ENCODE measurements at regions not wholly inside any gene's neighbourhood (a gene's known extent, or its start where the extent isn't known, plus 50 kb on each side); places are given as distances from the start of the nearest gene placed in this dataset.

DNA sequence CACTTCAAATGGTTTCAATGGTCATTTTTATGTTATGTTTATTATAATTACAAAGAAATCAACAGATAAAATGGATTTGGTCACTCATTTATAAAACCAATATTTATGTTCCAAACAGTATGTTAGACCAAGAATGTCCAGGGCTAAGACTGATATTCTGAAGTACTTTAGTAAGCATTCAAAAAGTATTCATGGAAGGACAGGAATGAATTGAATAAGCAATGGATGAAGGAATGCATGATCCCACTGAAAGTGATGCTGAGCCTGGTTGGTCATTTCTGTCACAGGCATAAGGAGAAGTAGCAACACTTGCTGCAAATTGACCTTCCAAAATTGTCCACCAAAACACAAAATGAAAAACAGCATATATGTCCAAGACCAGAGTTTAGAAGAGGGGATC, 189.0 kb upstream of the CELF2 start:
- H3K27ac ChIP-seq: no peak overlapping the region
- intact Hi-C loops (cut with DNase I): no loop called here

DNA sequence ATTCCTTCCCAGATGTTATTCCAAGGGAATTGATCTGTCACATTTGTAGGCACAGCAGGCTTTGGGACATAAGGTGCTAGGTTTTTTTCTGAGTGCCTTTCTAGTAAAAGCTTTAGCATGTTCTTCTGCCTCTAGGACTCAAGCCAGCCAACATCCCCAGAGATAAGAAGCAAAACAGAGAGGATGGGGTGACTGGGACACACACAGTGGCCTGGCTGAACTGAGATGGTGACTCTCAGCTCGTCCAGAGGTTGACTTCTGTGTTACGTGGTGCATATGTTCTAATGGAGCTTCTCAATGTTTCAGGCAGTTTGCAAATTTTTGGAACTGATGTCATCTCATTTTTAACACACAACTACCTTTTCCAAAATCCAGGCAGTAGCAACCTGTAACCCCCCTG, 188.1 kb upstream of the CELF2 start:
- Histone ChIP-seq H3K27ac (no peak overlapping the region), H3K36me3 (no peaks in the 10 kb centered on the region), H3K4me3 (no peak overlapping the region), H3K9me3 (no peaks in the 10 kb centered on the region), H3K4me1 (replicated peaks) (no peaks in the 10 kb centered on the region), H3K27me3 (replicated peaks; ENCODE audit: insufficient read depth) (no peaks in the 10 kb centered on the region)
- no peak for DNase-seq (ENCODE audit: low spot score)
- intact Hi-C loops (cut with DNase I): no loop called here
- WGBS: 71% methylated on average over 2 of the region's 2 CpGs
- no peak for TF ChIP-seq POLR2A (IDR thresholded peaks at IDR 0.05)
- no peak for TF ChIP-seq POLR2AphosphoS5 (IDR thresholded peaks at IDR 0.05)
- TF ChIP-seq, protein P1, sequence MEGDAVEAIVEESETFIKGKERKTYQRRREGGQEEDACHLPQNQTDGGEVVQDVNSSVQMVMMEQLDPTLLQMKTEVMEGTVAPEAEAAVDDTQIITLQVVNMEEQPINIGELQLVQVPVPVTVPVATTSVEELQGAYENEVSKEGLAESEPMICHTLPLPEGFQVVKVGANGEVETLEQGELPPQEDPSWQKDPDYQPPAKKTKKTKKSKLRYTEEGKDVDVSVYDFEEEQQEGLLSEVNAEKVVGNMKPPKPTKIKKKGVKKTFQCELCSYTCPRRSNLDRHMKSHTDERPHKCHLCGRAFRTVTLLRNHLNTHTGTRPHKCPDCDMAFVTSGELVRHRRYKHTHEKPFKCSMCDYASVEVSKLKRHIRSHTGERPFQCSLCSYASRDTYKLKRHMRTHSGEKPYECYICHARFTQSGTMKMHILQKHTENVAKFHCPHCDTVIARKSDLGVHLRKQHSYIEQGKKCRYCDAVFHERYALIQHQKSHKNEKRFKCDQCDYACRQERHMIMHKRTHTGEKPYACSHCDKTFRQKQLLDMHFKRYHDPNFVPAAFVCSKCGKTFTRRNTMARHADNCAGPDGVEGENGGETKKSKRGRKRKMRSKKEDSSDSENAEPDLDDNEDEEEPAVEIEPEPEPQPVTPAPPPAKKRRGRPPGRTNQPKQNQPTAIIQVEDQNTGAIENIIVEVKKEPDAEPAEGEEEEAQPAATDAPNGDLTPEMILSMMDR (IDR thresholded peaks at IDR 0.05): no peak

More for the DNA sequence above, 189.0 kb upstream of the CELF2 start:
- Histone ChIP-seq H3K9me3 (no peaks in the 10 kb centered on the region), H3K36me3 (no peaks in the 10 kb centered on the region), H3K4me3 (no peak overlapping the region), H3K4me1 (replicated peaks) (no peaks in the 10 kb centered on the region), H3K27me3 (replicated peaks; ENCODE audit: insufficient read depth) (no peaks in the 10 kb centered on the region)
- DNase-seq (ENCODE audit: low spot score): no peak
- TF ChIP-seq POLR2A (IDR thresholded peaks at IDR 0.05) (no peak), POLR2AphosphoS5 (IDR thresholded peaks at IDR 0.05) (no peak)
- TF ChIP-seq, protein P1 (IDR thresholded peaks at IDR 0.05): no peak

DNA sequence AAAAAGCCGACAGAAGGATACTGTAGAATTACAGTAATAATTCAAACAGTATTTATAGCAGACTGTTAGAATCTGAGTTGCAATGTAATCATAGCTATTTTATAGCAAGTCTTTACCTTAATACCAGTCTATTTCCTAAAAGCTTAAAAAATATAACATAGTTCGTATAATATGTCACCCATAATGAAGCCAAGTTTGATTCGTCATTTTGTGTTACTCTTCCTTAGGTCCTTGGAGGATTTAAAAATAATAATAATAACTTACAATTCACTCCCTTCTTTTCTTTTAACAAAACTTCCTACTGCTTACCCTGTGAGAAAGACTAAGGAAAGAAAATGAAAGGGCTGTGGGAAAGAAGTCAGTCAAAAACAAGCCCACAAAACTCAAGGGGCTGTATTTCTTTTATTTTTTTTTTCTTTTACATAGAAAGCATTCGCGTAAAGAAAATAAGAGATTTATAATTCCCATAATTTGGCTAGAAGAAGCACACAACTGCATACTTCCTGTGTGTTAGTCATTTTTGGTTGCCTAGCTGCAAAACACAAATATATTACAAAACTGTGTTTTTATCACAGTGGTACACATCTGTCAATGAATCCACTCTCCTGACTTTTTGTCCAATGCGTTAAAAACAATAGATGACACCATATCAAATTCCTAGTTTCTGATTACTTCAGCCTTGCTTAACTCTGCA, 187.2 kb upstream of the CELF2 start:
- Histone ChIP-seq H3K4me3 (no peak overlapping the region), H3K9me3 (no peaks in the 10 kb centered on the region), H3K4me1 (replicated peaks) (no peaks in the 10 kb centered on the region), H3K27ac (no peak overlapping the region), H3K27me3 (replicated peaks; ENCODE audit: insufficient read depth) (no peaks in the 10 kb centered on the region), H3K36me3 (no peaks in the 10 kb centered on the region)
- TF ChIP-seq POLR2A (IDR thresholded peaks at IDR 0.05) (no peak), POLR2AphosphoS5 (IDR thresholded peaks at IDR 0.05) (no peak)
- TF ChIP-seq, protein P1 (IDR thresholded peaks at IDR 0.05): no peak
- intact Hi-C loops (cut with DNase I): no loop called here
- DNase-seq (ENCODE audit: low spot score): no peak
- WGBS: 63% methylated on average over 6 of the region's 6 CpGs

DNA sequence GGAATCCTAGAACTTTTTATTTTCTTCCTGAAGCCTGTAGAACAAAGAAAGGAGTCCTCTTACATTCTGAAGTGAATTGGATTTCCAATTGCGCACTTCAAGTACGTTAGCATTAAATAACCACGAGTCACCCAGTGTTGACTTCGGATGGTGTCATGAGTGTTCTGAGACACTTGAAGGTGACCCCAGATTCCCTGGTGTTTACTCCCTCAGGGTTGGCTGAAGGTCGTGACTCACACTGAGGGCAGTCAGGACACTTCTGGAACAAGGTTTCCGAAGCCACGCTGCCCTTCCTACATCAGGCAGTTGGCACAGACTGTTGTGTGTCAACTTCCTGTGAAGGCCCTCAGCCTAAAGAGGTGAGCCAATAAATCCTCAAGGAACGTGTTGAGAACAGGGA, 186.6 kb upstream of the CELF2 start:
- WGBS: 83% methylated on average over 8 of the region's 8 CpGs
- TF ChIP-seq POLR2A (IDR thresholded peaks at IDR 0.05): no peak
- no peak for TF ChIP-seq POLR2AphosphoS5 (IDR thresholded peaks at IDR 0.05)
- TF ChIP-seq, protein P1 (IDR thresholded peaks at IDR 0.05): no peak
- Histone ChIP-seq H3K4me1 (replicated peaks) (no peaks in the 10 kb centered on the region), H3K9me3 (no peaks in the 10 kb centered on the region), H3K36me3 (no peaks in the 10 kb centered on the region), H3K4me3 (no peak overlapping the region), H3K27me3 (replicated peaks; ENCODE audit: insufficient read depth) (no peaks in the 10 kb centered on the region), H3K27ac (no peak overlapping the region)
- intact Hi-C loops (cut with DNase I): no loop called here
- DNase-seq (ENCODE audit: low spot score): no peak

DNA sequence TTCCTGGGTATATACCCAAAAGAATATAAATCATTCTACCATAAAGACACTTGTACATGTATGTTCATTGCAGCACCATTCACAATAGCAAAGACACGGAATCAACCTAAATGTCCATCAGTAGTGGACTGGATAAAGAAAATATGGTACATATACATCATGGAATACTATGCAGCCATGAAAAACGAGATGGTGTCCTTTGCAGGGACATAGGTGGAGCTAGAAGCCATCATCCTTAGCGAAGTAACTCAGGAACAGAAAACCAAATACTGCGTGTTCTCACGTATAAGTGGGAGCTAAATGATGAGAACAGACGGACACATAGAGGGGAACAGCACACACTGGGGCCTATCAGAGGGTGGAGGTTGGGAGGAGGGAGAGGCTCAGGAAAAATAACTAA, 183.7 kb upstream of the CELF2 start:
- Histone ChIP-seq H3K27ac (no peak overlapping the region), H3K9me3 (no peaks in the 10 kb centered on the region), H3K36me3 (no peaks in the 10 kb centered on the region), H3K27me3 (replicated peaks; ENCODE audit: insufficient read depth) (no peaks in the 10 kb centered on the region), H3K4me1 (replicated peaks) (no peaks in the 10 kb centered on the region), H3K4me3 (no peak overlapping the region)
- 87% methylated on average over 6 of the region's 6 CpGs for WGBS
- DNase-seq (ENCODE audit: low spot score): no peak
- intact Hi-C loops (cut with DNase I): no loop called here
- TF ChIP-seq POLR2A (IDR thresholded peaks at IDR 0.05): no peak
- TF ChIP-seq POLR2AphosphoS5 (IDR thresholded peaks at IDR 0.05): no peak
